BE2C (cell line): ENCODE measurements at regions not wholly inside any gene's neighbourhood (a gene's known extent, or its start where the extent isn't known, plus 50 kb on each side); places are given as distances from the start of the nearest gene placed in this dataset.

Experiments used
- DNase-seq: peaks from one replicate; pipeline ENCODE4 v3.0.0-alpha.2; 2020
- H3K27me3 ChIP-seq: fragments of 250-450 bp; sonication (Bioruptor Pico); 2 replicates; pipeline ENCODE4 v1.5.1; 2020; ENCODE audit warnings: mild to moderate bottlenecking
- H3K36me3 ChIP-seq: fragments of 250-450 bp; sonication (Bioruptor Pico); 2 replicates; pipeline ENCODE4 v1.5.1; 2020; ENCODE audit warnings: mild to moderate bottlenecking
- H3K4me1 ChIP-seq: fragments of 250-450 bp; sonication (Bioruptor Pico); 2 replicates; pipeline ENCODE4 v1.5.1; 2020
- H3K4me3 ChIP-seq: 2 replicates; pipeline ENCODE4 v1.5.1; 2011; ENCODE audit warnings: low read depth, low read length
- H3K9me3 ChIP-seq: fragments of 250-450 bp; sonication (Bioruptor Pico); 2 replicates; pipeline ENCODE4 v1.5.1; 2020
- CTCF ChIP-seq: IDR thresholded peaks from 2 replicates; pipeline ENCODE4 v1.5.1; 2012; ENCODE audit warnings: mild to moderate bottlenecking, low read depth, low read length

DNA sequence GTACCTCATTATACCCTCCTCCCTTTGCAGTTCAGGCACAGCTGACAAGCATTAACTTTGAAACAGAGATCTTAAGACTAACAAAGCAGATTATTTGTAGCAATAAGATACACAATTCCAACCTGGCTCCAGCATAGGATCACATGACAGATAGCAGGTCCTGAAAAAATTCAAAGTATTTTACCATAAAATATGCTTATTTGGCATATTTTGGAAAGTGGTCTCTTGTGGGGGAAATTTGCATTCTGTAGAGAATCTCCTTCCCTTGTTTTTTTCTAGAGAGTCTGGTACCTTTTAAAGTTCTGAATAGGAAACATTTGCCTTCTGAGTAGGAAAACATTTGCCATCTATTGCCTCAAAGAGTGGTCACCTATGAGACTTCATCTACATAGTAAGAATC lies 212.8 kb upstream of the SH3BP4 start:
- Histone ChIP-seq H3K4me1 (no peaks in the 10 kb centered on the region), H3K9me3 (no peaks in the 10 kb centered on the region), H3K36me3 (no peaks in the 10 kb centered on the region), H3K27me3 (no peaks in the 10 kb centered on the region), H3K4me3 (no peak overlapping the region)
- no peak for DNase-seq
- TF ChIP-seq CTCF = no peak

DNA sequence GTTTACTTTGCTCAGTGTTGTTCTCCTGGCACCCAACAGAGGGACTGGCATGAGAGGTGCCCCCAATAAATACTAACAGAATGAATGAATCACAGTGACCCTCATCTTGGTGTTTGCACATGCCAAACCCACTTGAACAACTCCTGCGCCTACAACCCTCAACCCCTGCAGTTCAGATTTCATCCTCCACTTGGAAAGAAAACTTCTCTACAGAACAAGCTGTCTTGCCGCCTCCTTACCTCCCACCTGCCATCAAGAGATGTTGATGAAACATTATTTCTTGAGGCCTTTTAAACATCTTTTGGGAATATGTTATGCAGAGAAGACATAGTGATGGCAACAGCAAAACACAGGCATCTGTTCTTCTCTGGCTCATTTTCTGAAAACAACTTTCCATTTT lies 216.0 kb upstream of the SH3BP4 start:
- H3K36me3 ChIP-seq = no peaks in the 10 kb centered on the region
- no peak for DNase-seq
- TF ChIP-seq CTCF = no peak

GRCh38 chr2:234733795-234734600 lies 217.8 kb upstream of the SH3BP4 start:
- Histone ChIP-seq H3K4me1 (no peaks in the 10 kb centered on the region), H3K36me3 (no peaks in the 10 kb centered on the region), H3K9me3 (no peaks in the 10 kb centered on the region), H3K27me3 (no peaks in the 10 kb centered on the region), H3K4me3 (no peak overlapping the region)
- TF ChIP-seq CTCF = no peak
- DNase-seq = no peak

More for the DNA sequence above, 216.0 kb upstream of the SH3BP4 start:
- Histone ChIP-seq H3K4me3 (no peak overlapping the region), H3K4me1 (no peaks in the 10 kb centered on the region), H3K27me3 (no peaks in the 10 kb centered on the region), H3K9me3 (no peaks in the 10 kb centered on the region)

- no peaks in the 10 kb centered on the region for H3K9me3 ChIP-seq
- no peaks in the 10 kb centered on the region for H3K36me3 ChIP-seq
- H3K4me3 ChIP-seq = no peak overlapping the region
- no peaks in the 10 kb centered on the region for H3K27me3 ChIP-seq
- H3K4me1 ChIP-seq = no peaks in the 10 kb centered on the region
- no peak for TF ChIP-seq CTCF
- no peak for DNase-seq
These were observed 218.7 kb upstream of the SH3BP4 start for GRCh38 chr2:234733093-234733489.

DNA sequence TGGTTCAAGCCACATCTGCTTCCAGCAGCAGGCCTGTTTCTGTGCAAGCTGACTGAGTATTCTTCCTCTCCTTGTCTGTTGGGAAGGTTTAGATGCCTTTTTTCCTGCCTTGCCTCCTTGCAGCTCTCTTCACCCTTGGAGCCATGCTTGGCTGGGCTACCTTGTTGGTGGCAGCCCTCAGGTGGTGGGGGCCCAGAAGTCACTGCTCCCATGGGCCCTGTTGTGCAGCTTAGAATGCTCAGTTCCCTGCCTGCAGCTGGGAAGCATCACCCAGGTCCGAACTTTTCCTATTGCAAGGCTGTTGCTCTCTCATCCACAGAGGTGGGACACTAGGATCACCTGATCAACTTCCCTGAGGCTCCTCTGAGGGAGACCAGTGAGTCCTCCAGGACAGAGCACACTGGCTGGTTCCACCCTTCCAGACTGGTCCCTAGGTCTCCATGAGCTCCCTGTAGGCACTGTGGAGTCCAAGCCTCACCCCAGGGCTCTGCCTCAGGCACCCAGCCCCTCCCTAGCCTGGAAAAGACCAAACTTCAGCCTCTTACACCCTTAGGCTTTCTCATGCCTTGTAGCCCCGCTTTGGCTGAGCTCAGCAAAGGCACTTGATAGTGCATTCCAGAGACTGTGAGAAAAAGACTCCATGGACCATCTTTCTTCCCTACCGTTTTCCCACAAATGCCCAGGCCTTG lies 219.3 kb upstream of the SH3BP4 start:
- DNase-seq = no peak
- no peaks in the 10 kb centered on the region for H3K27me3 ChIP-seq
- no peak for TF ChIP-seq CTCF
- H3K4me3 ChIP-seq = no peak overlapping the region
- no peaks in the 10 kb centered on the region for H3K4me1 ChIP-seq
- no peaks in the 10 kb centered on the region for H3K9me3 ChIP-seq
- no peaks in the 10 kb centered on the region for H3K36me3 ChIP-seq

GRCh38 chr2:234731236-234731635 lies 220.6 kb upstream of the SH3BP4 start:
- H3K36me3 ChIP-seq = no peaks in the 10 kb centered on the region
- DNase-seq = no peak
- no peaks in the 10 kb centered on the region for H3K4me1 ChIP-seq
- no peak overlapping the region for H3K4me3 ChIP-seq
- H3K27me3 ChIP-seq = no peaks in the 10 kb centered on the region
- H3K9me3 ChIP-seq = no peaks in the 10 kb centered on the region
- no peak for TF ChIP-seq CTCF
